ENCODE measurements at regions not wholly inside any gene's neighbourhood (a gene's known extent, or its start where the extent isn't known, plus 50 kb on each side); places are given as distances from the start of the nearest gene placed in this dataset.
A peak's percentile ranks its signal among the peaks of the same experiment; 100 is the strongest.

DNA sequence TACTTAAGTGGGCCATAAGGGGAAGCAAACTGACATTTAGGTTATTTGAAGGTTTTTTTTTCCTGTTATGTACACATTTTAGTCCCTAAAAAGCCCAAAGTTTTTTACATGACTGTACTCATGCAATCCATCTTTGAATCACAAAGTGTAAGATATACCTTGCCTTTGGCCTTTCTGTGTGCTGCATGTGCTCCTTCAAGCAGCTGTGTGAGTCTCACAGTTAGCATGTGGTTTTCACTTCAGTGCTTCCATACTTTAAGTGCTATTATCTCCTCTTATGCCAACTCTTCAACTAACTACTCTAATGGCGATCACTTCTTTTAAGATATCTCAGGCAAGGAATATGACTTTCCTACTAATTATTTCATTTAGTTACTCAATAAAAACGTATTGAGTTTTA, 597.1 kb upstream of the ACVR2A start:
- no peak for DNase-seq

DNA sequence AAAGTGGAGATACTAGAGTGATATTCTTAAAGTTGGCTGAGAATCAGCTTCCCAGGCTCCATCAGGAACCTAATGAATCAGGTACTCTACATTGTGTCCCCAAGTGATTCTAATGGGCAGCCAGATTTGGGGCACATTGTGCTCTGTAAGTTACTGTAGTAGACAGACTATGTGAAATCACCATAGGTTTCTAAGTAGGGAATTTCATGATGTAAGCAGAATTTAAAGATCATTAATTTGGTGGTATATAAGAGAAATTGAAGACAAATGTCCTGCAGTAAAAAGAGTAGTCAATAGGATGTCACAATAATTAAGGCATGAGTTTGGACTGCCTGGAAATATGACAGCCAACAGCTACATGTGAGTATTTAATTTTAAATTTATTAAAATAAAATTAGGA, 602.4 kb upstream of the ACVR2A start:
- DNase-seq: no peak

DNA sequence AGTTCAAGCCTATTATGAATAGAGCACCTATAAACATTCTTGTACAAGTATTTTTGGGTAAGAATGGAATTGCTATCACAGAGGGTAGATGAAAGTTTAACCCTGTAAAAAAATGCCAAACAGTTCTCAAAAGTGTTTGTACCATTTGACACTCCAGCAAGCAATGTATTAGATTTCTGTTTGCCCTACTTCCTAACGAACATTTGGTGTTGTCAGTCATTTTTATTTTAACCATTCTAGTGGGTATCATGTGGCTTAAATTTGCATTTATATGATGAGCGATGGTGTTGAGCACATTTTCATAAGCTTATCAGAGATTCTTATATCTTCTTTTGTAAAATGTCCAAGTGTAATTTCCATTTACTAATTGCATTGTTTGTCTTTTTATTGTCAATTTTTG, 608.2 kb upstream of the ACVR2A start:
- no peak for DNase-seq

DNA sequence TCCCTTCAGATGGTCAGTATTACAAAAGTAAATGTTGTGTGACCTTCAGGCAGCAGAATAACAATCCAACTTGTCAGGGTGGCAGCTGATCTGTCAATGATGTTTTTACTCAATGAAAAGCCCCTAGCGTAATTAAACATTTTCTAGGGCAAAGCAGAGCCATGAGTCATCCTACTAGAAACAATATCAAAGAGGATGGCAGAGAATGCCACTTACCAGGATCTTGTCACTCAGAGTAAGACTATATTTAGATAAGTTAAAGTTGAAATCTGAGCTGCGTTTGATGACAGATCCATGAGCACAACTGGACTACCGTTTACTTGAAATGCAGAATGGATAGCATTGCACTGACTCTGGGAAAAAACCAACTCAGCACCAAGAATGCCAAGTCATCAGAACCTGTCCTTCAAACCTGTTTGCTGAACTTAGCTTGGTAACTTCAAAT, 612.6 kb upstream of the ACVR2A start:
- DNase-seq: no peak

DNA sequence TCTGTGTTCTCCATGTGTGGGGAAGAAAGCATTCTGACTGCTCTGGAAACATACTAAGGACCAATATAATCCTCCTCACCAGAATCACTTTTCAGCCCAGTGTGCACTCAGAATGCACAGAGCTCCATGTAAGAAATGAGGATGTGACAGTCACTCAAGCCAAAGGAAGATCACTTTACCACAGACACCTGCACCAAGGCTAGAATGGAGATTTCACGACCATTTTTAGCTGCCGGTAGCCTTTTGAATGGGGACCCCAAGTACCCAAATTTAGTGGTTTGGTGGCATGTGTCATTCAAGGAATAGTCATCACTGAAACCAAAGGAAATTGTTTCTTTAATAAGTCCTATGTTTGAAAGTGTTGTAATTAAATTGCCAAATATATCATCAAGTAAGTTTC, 613.2 kb upstream of the ACVR2A start:
- no peak for DNase-seq

DNA sequence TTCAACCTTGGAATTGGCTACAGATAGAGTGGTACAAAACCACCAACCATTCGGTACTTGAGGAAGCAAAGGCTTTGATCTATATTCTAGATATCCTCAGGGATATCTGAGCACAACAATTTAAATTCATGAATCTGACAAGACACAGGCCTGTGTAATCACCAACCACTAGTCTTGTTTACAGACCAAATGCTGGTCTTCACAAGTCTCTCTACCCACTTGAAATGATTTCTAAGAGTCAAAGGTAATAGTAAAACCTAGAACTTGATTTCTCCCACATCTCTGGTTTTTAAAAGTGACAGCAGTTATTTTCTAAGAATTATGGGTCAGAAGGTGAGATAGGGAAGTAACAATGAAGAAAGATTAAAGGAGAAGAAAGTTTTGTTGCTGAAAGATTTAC, 613.7 kb upstream of the ACVR2A start:
- DNase-seq: no peak

DNA sequence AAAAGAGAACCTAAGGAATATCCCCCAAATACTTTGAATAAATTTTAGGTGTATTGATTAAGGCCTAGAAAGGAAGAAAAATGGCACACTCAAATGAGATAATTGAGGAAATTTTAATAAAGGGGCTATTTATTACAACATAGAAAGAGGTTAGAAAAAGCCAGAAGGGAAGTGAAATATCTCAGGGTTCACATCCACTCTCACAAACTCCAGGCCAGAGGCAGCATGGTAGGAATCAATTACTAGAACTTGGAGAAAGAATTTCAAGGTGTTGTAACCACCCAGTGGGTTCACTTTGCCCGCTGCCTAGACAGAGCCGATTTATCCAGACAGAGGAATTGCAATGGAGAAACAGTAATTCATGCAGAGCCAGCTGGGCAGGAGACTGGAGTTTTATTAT, 617.5 kb upstream of the ACVR2A start:
- DNase-seq: no peak

DNA sequence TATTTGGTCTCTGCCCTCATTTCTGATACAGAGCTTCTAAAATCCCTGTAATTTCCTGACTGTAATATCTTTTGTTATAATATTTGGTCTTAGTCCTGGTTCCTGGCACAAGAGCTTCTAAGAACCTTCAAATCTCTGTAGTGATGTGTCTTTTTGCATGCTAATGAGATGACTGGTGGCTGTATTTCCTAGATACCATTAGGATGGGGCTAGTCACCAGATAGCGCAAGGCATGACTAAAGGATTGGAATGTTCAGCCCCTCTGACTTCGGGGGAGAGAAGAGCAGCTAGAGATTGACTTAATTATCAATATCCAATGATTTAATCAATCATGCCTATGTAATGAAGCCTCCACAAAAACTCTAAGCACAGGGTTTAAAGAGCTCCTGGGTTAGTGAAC, 620.8 kb upstream of the ACVR2A start:
- DNase-seq: no peak

DNA sequence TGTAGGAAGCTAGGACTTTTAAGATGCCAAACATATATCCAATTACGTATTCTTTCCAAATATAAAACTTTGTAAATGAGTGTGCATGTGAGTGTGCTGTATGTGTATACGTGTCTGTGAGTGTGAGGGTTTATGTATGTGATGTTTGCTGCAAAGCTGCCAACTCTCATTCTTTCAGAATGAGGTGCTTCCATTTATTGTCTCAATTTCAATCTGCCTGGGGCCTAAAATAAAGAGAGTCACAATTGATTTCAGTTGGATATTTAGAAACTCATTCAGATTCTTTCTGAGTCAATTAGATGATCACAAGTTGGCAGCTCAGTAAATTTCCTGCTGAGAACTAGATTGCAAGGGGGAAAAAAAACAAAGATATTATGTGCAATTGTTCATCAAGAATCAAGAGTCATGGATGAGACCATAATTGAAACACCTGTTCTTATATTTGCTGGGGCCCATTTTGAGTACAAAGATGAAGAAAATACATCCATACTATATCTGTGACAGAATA, 621.2 kb upstream of the ACVR2A start:
- no peak for DNase-seq

DNA sequence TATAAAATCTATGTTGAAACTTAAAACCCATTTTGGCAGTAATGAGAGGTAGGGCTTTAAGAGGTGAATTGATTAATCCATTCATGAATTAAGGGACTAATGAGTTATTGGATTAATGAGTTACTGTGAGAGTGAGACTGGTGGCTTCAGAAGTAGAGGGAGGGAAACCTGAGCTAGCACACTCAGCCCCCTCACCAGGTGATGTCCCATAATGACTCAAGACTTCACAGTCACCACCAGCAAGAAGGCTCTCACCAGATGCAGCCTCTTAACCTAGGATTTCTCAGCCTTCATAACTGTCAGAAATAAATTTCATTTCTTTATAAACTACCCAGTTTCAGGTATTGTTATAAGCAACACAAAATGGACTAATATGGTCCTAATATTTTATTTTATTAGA, 621.7 kb upstream of the ACVR2A start:
- no peak for DNase-seq

DNA sequence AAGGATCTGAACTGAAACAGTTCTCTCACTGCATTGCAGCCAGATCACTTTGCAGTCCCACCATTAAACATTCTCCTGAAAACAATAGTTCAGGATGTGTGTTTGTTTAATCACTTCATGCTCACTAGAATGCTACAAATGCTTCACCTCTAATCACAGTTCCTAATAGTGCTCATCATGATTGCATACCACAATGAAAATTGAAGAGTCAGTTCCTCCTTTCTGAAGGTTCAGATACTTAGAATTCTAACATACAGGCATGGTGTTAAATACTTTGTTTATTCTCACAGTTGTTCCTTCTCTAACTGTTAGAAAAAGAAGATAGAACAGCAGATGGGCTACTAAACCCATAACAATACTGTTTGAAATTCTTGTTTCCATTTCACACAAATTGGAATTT, 622.3 kb upstream of the ACVR2A start:
- DNase-seq: no peak

DNA sequence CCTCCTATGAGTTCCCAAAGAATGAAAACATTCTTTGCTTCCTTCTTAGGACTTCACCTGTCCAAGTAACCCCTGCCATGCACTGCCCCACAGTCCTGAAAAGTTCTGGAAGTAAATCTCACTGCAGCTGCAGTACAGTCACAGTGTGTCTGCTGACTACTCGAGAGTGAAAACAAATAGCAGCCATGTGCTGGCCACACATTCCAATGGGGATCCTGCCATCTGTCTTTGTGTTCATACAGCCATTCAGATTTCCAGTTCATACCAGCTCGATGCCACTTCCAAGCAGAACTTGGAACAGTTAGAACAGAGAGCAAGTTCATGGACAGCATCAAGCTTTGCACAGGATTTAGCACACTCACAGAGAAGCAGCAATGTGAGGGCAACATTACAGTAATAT, 629.9 kb upstream of the ACVR2A start:
- no peak for DNase-seq

DNA sequence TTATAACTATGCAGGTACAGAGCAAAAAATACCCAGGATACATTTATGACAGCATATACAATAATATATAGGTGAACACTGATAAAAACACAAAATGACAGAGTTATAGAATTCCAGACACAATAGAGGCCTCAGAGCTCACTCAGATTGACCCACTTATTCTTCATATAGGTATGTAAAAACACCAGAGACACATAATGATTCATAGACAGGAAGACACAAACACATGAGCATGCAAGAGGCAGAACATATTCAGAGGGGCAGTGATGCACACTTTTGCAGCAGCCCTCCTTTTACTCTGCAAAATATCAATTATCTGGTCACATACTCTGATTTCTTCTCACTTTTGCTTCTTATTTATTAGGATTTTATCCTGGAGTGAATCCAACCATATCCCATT, 633.3 kb upstream of the ACVR2A start:
- no peak for DNase-seq

DNA sequence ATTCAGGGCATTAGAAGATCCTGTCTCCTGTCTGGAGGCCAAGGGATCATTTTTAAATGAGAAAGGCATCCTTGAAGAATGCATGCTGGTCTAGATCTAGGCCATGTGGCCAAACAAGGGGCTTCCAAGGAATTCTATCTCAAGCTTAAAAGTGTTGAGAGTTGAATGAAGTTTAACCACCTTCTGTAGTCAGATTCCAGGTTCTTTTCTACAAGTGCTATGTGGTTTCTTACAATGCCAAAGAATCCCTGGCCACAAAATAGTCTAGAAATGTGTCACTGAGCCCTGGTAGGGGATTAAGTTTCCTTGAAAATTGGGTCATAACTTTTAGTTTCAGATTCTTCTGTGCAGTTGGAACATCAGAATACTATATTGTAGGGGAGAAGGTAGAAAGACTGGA, 640.7 kb upstream of the ACVR2A start:
- DNase-seq: no peak

DNA sequence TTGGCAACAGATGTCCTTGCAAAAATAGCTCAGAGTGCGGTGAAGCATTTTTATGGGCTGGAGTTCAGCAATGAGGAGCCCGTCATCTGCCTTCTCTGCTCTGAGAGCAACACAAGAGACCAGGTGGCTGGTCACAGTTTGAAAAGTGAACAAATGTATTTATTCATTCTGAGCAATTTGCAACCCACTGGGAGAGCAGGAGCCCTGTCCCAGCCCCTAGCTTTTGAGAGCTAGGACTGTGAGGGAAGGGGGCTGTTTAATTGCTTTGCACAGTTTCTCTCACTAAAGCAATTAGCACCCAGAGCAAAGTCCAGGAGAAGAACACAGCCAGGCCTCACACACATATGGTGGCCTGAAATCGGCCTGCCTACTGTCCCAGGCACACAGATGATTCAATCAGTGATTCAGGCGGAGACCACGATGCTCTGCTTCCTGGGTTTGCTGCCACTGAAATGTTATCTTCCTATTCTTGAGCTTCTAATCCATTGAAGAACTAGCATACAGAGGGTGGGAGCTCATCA, 646.1 kb upstream of the ACVR2A start:
- no peak for DNase-seq

DNA sequence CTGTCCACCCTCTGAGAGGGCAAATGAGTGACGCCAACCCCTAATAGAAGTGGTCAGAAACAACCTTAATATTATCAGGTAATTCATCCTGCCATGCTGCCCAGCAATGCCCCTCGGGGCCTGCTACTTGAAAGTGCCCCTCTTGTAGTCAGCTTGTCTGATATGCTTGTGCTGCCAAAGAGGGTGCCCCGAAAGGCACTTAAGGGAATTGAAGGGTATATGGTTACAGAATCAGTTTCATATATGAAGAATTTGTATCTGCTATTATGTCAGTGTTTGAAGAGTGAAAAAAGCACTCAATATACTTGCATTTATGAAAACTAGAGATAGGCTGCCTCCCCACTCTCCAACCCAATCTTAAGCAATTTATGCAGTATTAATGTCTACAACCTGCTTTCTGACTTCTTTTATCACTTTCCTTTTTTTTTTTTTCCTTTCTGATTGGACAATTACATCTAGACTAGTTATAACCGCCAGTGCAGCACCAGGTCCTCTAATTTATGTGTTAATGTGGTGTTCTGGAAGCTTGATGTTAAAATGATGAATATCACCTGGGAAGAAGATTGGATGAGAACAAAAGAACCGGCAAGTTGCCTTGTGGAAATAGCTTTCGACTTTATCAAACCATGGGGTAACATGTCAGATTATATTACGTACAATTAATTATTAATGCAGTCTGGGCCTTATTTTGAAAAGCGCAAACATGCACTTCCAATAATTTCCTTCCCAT, 646.9 kb upstream of the ACVR2A start:
- no peak for DNase-seq

DNA sequence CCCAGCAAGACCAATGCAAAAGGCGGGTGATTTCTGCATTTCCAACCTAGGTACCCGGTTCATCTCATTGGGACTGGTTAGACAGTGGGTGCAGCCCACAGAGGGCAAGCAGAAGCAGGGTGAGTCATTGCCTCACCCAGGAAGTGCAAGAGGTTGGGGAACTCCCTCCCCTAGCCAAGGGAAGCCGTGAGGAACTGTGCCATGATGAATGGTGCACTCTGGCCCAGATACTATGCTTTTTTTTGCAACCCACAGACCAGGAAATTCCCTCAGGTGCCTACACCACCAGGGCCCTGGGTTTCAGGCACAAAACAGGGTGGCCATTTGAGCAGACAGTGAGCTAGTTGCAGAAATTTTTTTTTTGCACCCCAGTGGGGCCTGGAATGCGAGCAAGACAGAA, 662.6 kb upstream of the ACVR2A start:
- DNase-seq: peak; percentile 6

DNA sequence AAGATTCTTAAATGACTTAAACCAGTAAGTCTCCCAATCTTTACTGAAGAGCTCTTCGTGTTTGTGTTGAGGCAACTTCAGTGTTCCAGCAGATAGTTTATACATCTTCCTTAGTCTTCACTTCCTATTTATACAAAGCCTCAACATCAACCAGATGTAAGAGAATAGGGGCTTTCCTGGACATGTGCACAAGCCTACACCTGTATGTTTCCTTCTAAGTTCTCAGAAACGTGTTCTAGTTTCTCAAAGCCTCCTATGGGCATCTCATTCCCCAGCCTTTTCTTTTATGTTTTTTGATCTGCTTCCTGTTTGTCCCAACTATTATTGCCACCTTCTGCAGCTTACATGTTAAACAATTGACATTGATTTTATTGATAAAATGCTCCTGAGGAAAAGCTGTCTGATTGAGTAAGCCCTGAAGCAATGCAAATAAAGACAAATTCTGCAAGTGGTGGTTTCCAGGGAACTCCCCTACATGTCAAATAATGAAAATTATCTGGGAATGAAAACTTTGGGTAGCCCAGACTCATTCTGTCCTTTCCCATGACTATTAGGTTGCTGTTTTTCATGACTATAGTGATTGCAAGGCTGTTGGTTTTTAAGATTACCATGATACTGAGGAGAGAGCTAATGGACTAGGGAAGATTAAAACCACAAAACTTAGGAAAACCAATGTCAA, 663.3 kb upstream of the ACVR2A start:
- DNase-seq: no peak

DNA sequence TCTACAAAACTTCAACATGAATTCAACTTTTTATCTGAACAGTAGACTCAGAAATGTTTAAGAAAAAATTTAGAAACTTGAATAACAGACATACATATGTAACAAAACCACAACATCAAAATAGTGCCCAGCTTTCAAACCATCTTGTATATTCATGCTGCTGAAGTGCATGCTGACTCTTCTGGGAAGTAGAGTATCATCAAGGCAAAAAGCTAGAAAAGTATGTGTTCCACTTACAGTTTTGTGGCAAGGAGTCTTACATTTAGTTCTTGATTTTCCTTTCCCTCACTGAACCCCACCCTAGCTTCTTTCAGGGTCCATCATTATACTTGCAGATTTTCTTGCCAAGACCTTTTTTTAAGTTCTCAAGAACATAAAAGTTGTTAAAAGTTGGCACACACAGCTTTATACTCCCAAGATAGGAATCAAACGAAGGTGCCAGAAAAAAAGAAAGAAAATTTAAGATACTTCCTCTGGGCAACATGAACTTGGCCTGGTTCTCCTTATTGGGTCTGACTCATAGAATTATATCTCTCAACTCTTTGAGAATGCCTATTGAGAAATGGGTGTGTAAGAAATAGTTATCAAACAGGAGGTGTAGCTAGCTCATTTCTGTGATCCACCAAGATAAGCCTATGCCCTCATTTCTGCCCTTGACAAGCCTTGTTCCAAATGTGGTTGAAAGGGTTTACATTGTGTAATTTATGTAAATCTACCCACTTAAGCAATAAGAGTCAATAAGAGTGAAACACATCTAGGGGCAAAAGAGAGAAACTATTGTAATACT, 667.6 kb upstream of the ACVR2A start:
- no peak for DNase-seq

DNA sequence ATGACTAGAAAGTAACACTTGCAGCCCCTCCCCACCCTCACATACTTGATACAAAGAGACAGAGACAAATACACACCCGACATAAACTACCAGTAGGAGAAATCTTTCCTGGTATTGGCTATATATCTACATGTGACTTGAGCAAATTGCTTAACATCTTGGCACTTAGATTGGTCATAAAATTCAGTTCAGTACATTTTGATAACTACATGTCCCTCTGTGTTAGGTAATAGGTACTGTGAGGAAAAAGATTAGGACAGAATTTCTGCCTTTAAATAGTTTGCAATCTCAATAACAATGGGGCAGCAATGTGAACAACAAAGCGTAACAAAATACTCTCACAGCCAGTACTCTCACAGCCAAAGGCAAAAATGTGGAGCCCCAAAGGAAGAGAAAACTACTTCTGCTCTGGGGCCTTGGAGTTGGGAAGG, 670.0 kb upstream of the ACVR2A start:
- DNase-seq: no peak

DNA sequence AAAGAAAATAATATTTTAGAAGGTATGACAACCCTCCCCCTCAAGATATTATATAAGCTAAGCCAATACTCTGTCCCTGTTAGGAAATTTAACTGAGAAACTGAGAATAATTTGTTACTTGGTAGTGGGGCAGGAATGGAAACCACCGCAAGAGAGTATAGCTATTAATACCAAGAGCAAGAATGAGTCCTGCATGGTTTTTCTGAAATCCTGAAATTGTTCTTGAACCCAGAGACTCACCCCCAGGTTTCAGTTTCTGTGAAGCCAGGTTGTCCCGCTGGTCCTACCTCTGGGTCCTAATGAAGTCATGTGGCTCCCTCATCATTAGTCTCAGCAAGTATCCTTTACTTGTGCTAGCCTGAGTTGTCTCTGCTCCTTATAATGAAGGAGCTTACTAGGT, 671.0 kb upstream of the ACVR2A start:
- no peak for DNase-seq

DNA sequence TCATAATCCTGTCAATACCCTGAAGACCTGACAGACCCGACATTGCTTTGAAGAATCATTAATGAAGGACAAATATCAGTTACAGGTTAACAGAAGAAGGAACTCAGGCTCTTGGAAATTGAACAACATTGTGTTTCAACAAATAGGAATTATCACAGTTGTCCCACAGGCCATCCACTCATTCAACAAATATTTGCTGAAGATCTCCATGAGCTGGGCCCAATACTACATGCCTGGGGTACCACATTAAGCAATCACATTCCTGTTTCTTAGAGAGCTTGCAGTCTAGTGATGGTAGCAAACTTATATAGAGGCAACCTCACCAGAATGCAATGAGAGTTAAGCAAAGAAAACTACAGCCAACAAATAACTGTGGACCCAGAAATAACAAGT, 671.6 kb upstream of the ACVR2A start:
- DNase-seq: no peak

DNA sequence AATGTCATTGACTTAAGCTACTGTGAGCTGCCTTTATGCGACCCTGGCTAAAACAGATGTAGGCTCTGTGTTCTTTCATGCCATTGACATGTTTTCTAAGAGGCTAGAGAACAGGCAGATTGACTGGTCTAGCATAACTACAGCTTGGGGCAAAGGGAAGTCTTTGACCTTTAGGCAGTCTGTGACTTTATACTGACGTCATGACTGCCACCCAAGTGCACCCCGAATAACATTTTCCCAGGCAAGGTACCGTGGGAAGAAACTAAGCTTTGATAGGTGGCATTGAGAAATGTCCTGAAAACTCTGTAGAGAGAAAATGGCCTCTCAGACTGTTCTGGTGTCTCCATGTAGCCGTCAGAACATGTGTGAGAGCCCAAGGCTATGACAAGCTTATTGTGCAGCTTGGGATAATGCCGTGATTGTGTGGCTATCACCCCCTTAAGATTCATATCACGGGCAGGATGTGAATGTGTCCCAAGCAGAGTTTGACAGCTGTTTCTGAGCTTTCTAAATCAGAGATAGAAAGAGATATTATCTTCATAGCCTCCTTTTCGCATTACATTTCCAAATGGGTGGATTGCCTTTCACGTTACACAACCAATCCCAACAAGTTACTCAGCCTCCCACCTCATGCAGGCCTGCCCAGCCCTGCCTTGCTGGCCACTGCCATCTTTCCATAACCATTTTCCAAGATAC, 672.2 kb upstream of the ACVR2A start:
- DNase-seq: no peak
